ENCODE measurements at regions not wholly inside any gene's neighbourhood (a gene's known extent, or its start where the extent isn't known, plus 50 kb on each side); places are given as distances from the start of the nearest gene placed in this dataset.

GRCh38 chrX:74180716-74181115 is 123.3 kb upstream of the ZCCHC13 start:
- no peak overlapping the region for H3K9ac ChIP-seq (ENCODE audit: low read depth, low read length)
- WGBS: 91% methylated on average over 7 of the region's 8 CpGs
- no peak overlapping the region for H3K4me3 ChIP-seq (ENCODE audit: low read length)
- no peaks in the 10 kb centered on the region for H3K27me3 ChIP-seq (ENCODE audit: insufficient read depth, low read length)
- no peak overlapping the region for H3K27ac ChIP-seq (ENCODE audit: low read depth, low read length)
- no peaks in the 10 kb centered on the region for H3K36me3 ChIP-seq (ENCODE audit: insufficient read depth, low read length)
- peaks cover 13% of the 10 kb centered on the region; the same call in 1 of the 2 replicates for H3K4me1 ChIP-seq (ENCODE audit: insufficient read depth, low read length)
- no peaks in the 10 kb centered on the region for H3K9me3 ChIP-seq (ENCODE audit: insufficient read depth, low read depth, low read length)

- Histone ChIP-seq H3K4me3 (ENCODE audit: low read length) (no peak overlapping the region), H3K4me1 (ENCODE audit: insufficient read depth, low read length) (peaks cover 13% of the 10 kb centered on the region; the same call in 1 of the 2 replicates), H3K9ac (ENCODE audit: low read depth, low read length) (no peak overlapping the region), H3K27me3 (ENCODE audit: insufficient read depth, low read length) (no peaks in the 10 kb centered on the region), H3K36me3 (ENCODE audit: insufficient read depth, low read length) (no peaks in the 10 kb centered on the region), H3K9me3 (ENCODE audit: insufficient read depth, low read depth, low read length) (no peaks in the 10 kb centered on the region), H3K27ac (ENCODE audit: low read depth, low read length) (no peak overlapping the region)
- 91% methylated on average over 3 of the region's 3 CpGs for WGBS
Observed at GRCh38 chrX:74179990-74180389, 124.0 kb upstream of the ZCCHC13 start.

GRCh38 chrX:74179499-74179898 is 124.5 kb upstream of the ZCCHC13 start:
- Histone ChIP-seq H3K27me3 (ENCODE audit: insufficient read depth, low read length) (no peaks in the 10 kb centered on the region), H3K4me3 (ENCODE audit: low read length) (no peak overlapping the region), H3K9ac (ENCODE audit: low read depth, low read length) (no peak overlapping the region), H3K4me1 (ENCODE audit: insufficient read depth, low read length) (peaks cover 13% of the 10 kb centered on the region; the same call in 1 of the 2 replicates), H3K36me3 (ENCODE audit: insufficient read depth, low read length) (no peaks in the 10 kb centered on the region), H3K9me3 (ENCODE audit: insufficient read depth, low read depth, low read length) (no peaks in the 10 kb centered on the region; the same call in 1 of the 2 replicates), H3K27ac (ENCODE audit: low read depth, low read length) (no peak overlapping the region)
- WGBS: 89% methylated on average over 3 of the region's 4 CpGs

- Histone ChIP-seq H3K9ac (ENCODE audit: low read depth, low read length) (no peak overlapping the region), H3K36me3 (ENCODE audit: insufficient read depth, low read length) (no peaks in the 10 kb centered on the region), H3K27ac (ENCODE audit: low read depth, low read length) (no peak overlapping the region), H3K4me1 (ENCODE audit: insufficient read depth, low read length) (peaks cover 13% of the 10 kb centered on the region; the same call in 1 of the 2 replicates), H3K4me3 (ENCODE audit: low read length) (no peak overlapping the region), H3K9me3 (ENCODE audit: insufficient read depth, low read depth, low read length) (peaks cover 3% of the 10 kb centered on the region; the same call in 1 of the 2 replicates), H3K27me3 (ENCODE audit: insufficient read depth, low read length) (no peaks in the 10 kb centered on the region)
- WGBS: 46% methylated on average over 1 of the region's 1 CpG
Observed at GRCh38 chrX:74179071-74179470, 124.9 kb upstream of the ZCCHC13 start.

DNA sequence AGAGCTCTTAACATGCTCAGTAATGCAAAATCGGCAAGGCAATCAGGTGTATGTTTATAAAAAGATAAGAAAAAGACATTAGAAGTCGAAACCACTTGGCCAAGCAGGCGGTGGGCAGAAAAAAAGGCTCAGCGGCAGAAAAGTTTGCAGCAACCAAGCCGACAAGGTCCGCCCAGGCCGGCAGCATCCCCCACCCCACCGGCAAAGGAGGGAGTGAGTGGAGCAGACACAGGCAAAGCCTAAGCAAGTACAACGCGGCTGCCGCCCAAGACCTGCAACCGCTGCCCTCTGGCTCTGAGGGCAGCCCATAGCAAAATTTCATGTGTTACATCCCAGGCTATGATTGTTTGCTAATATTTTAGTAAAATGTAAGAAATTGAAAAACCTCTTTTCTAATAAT is 125.4 kb upstream of the ZCCHC13 start:
- WGBS: 16% methylated on average over 12 of the region's 12 CpGs
- Histone ChIP-seq H3K4me3 (ENCODE audit: low read length) (no peak overlapping the region), H3K36me3 (ENCODE audit: insufficient read depth, low read length) (no peaks in the 10 kb centered on the region)

GRCh38 chrX:74171465-74171864 is 132.5 kb upstream of the ZCCHC13 start:
- H3K4me3 ChIP-seq (ENCODE audit: low read length): no peak overlapping the region
- no peak overlapping the region for H3K27ac ChIP-seq (ENCODE audit: low read depth, low read length)
- no peaks in the 10 kb centered on the region for H3K27me3 ChIP-seq (ENCODE audit: insufficient read depth, low read length)
- no peak overlapping the region for H3K9ac ChIP-seq (ENCODE audit: low read depth, low read length)
- H3K9me3 ChIP-seq (ENCODE audit: insufficient read depth, low read depth, low read length): peaks cover 14% of the 10 kb centered on the region; the same call in 1 of the 2 replicates
- WGBS: no CpG with 5 or more reads among the region's 1 CpG
- no peaks in the 10 kb centered on the region for H3K4me1 ChIP-seq (ENCODE audit: insufficient read depth, low read length)
- H3K36me3 ChIP-seq (ENCODE audit: insufficient read depth, low read length): peaks cover 3% of the 10 kb centered on the region; the same call in 1 of the 2 replicates

More for the DNA sequence above, 125.4 kb upstream of the ZCCHC13 start:
- Histone ChIP-seq H3K9me3 (ENCODE audit: insufficient read depth, low read depth, low read length) (peaks cover 3% of the 10 kb centered on the region; the same call in 1 of the 2 replicates), H3K4me1 (ENCODE audit: insufficient read depth, low read length) (peaks cover 13% of the 10 kb centered on the region; the same call in 1 of the 2 replicates), H3K27ac (ENCODE audit: low read depth, low read length) (no peak overlapping the region), H3K27me3 (ENCODE audit: insufficient read depth, low read length) (no peaks in the 10 kb centered on the region), H3K9ac (ENCODE audit: low read depth, low read length) (no peak overlapping the region)

GRCh38 chrX:74162199-74162598 is 141.8 kb upstream of the ZCCHC13 start:
- Histone ChIP-seq H3K27ac (ENCODE audit: low read depth, low read length) (no peak overlapping the region), H3K9ac (ENCODE audit: low read depth, low read length) (no peak overlapping the region), H3K9me3 (ENCODE audit: insufficient read depth, low read depth, low read length) (peaks cover 5% of the 10 kb centered on the region), H3K36me3 (ENCODE audit: insufficient read depth, low read length) (no peaks in the 10 kb centered on the region), H3K27me3 (ENCODE audit: insufficient read depth, low read length) (no peaks in the 10 kb centered on the region), H3K4me1 (ENCODE audit: insufficient read depth, low read length) (no peaks in the 10 kb centered on the region), H3K4me3 (ENCODE audit: low read length) (no peak overlapping the region)
- WGBS: 98% methylated on average over 20 of the region's 20 CpGs

DNA sequence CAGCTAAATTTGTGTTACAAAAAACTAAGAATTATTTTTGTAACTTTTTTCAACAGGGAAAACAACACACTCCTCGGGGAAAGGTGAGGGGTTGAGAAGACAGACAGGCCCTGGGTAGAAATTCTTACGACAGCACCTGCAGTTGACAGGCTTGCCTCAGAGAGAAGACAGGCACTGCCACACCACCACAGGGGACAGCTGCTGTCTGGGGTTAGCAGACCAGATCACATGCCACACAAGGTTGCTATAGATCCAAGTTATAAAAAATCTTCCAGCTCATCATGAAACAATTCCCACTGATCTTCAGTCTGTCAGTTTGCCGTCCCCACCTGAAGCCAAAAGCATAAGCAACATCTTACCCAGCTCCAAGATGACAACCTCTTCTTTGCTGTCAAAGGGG is 143.2 kb upstream of the ZCCHC13 start:
- Histone ChIP-seq H3K27me3 (ENCODE audit: insufficient read depth, low read length) (no peaks in the 10 kb centered on the region), H3K9ac (ENCODE audit: low read depth, low read length) (no peak overlapping the region), H3K36me3 (ENCODE audit: insufficient read depth, low read length) (no peaks in the 10 kb centered on the region), H3K9me3 (ENCODE audit: insufficient read depth, low read depth, low read length) (peaks cover 5% of the 10 kb centered on the region), H3K27ac (ENCODE audit: low read depth, low read length) (no peak overlapping the region), H3K4me1 (ENCODE audit: insufficient read depth, low read length) (no peaks in the 10 kb centered on the region), H3K4me3 (ENCODE audit: low read length) (no peak overlapping the region)
- 91% methylated on average over 3 of the region's 3 CpGs for WGBS

- Histone ChIP-seq H3K9ac (ENCODE audit: low read depth, low read length) (no peak overlapping the region), H3K27ac (ENCODE audit: low read depth, low read length) (no peak overlapping the region), H3K36me3 (ENCODE audit: insufficient read depth, low read length) (no peaks in the 10 kb centered on the region), H3K4me3 (ENCODE audit: low read length) (no peak overlapping the region), H3K9me3 (ENCODE audit: insufficient read depth, low read depth, low read length) (peaks cover 5% of the 10 kb centered on the region), H3K27me3 (ENCODE audit: insufficient read depth, low read length) (no peaks in the 10 kb centered on the region), H3K4me1 (ENCODE audit: insufficient read depth, low read length) (no peaks in the 10 kb centered on the region)
- 95% methylated on average over 1 of the region's 1 CpG for WGBS
Observed at GRCh38 chrX:74160358-74160757, 143.6 kb upstream of the ZCCHC13 start.

- H3K9ac ChIP-seq (ENCODE audit: low read depth, low read length): no peak overlapping the region
- no peak overlapping the region for H3K4me3 ChIP-seq (ENCODE audit: low read length)
- no peak overlapping the region for H3K27ac ChIP-seq (ENCODE audit: low read depth, low read length)
- H3K4me1 ChIP-seq (ENCODE audit: insufficient read depth, low read length): no peaks in the 10 kb centered on the region
- no peaks in the 10 kb centered on the region for H3K9me3 ChIP-seq (ENCODE audit: insufficient read depth, low read depth, low read length)
- no peaks in the 10 kb centered on the region for H3K27me3 ChIP-seq (ENCODE audit: insufficient read depth, low read length)
- no peaks in the 10 kb centered on the region for H3K36me3 ChIP-seq (ENCODE audit: insufficient read depth, low read length)
Observed at GRCh38 chrX:74147439-74147838, 156.5 kb upstream of the ZCCHC13 start.

- no peaks in the 10 kb centered on the region for H3K27me3 ChIP-seq (ENCODE audit: insufficient read depth, low read length)
- no peaks in the 10 kb centered on the region for H3K4me1 ChIP-seq (ENCODE audit: insufficient read depth, low read length)
- H3K27ac ChIP-seq (ENCODE audit: low read depth, low read length): no peak overlapping the region
- no peak overlapping the region for H3K4me3 ChIP-seq (ENCODE audit: low read length)
- peaks cover 18% of the 10 kb centered on the region for H3K9me3 ChIP-seq (ENCODE audit: insufficient read depth, low read depth, low read length)
- H3K9ac ChIP-seq (ENCODE audit: low read depth, low read length): no peak overlapping the region
- no peaks in the 10 kb centered on the region for H3K36me3 ChIP-seq (ENCODE audit: insufficient read depth, low read length)
Observed at GRCh38 chrX:74138943-74139342, 165.0 kb upstream of the ZCCHC13 start.

GRCh38 chrX:74133156-74133796 is 170.7 kb upstream of the ZCCHC13 start:
- Histone ChIP-seq H3K9me3 (ENCODE audit: insufficient read depth, low read depth, low read length) (peaks cover 3% of the 10 kb centered on the region), H3K9ac (ENCODE audit: low read depth, low read length) (no peak overlapping the region), H3K27me3 (ENCODE audit: insufficient read depth, low read length) (no peaks in the 10 kb centered on the region), H3K4me1 (ENCODE audit: insufficient read depth, low read length) (0 out of 2 replicates have a peak, but pooled peaks cover 4% of the 10 kb centered on the region), H3K36me3 (ENCODE audit: insufficient read depth, low read length) (no peaks in the 10 kb centered on the region), H3K4me3 (ENCODE audit: low read length) (no peak overlapping the region), H3K27ac (ENCODE audit: low read depth, low read length) (no peak overlapping the region)
- 33% methylated on average over 5 of the region's 5 CpGs for WGBS
